ENCODE measurements at regions not wholly inside any gene's neighbourhood (a gene's known extent, or its start where the extent isn't known, plus 50 kb on each side); places are given as distances from the start of the nearest gene placed in this dataset.

GRCh38 chr21:15221799-15222386, 157.1 kb upstream of the NRIP1 start:
- intact Hi-C loops (cut with DNase I) = no loop called here
- DNase-seq = no peak

DNA sequence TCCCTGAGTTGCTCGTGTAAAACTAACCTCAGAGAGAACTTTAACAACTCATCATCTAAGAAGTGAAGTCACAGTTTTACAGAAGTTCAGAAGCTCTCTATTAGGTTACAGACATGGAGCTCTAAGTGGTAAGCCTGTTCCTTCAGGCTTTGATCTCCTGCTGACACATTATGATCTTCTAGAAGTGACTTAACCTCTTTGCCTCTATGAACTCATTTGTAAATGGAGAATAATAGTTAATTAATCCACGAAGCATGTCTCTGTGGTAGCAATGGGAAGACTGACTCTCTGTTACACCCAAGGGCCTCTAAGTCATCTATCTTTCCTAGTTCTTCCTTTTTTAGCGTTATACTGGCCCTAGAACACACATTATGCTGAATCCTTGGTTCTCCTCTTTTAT, 157.9 kb upstream of the NRIP1 start:
- ATAC-seq (ENCODE audit: poor library complexity) (peak; percentile 30), DNase-seq (no peak)
- intact Hi-C loops (cut with DNase I) = no loop called here

More at GRCh38 chr21:15221799-15222386, 157.1 kb upstream of the NRIP1 start:
- ATAC-seq (ENCODE audit: poor library complexity) = peak; percentile 96

DNA sequence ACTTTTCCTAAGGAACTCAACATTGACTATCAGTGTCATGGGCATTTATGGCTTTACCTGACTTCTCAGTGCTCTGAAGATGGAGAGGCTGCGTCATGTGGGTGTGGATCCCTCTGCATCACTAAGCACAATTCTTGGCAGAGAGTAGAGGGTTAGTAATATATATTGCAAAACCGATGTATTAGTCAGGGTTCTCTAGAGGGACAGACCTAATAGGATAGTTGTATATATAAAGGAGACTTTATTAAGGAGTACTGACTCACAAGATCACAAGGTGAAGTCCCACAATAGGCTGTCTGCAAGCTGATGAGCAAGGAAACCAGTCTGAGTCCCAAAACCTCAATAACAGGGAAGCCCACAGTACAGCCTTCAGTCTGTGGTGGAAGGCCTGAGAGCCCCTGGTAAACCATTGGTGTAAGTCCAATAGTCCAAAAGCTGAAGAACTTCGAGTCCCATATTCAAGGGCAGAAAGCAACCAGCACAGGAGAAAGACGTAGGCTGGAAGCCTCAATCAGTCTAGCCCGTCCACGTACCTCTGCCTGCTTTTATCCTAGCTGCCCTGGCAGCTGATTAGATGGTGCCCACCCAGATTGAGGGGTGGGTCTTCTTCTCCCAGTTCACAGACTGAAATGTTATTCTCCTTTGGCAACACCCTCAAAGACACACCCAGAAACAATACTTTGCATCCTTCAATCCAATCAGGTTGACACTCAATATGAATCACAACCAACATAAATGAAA, 159.7 kb upstream of the NRIP1 start:
- no peak for ATAC-seq (ENCODE audit: poor library complexity)
- intact Hi-C loops (cut with DNase I) = no loop called here
- DNase-seq = no peak

DNA sequence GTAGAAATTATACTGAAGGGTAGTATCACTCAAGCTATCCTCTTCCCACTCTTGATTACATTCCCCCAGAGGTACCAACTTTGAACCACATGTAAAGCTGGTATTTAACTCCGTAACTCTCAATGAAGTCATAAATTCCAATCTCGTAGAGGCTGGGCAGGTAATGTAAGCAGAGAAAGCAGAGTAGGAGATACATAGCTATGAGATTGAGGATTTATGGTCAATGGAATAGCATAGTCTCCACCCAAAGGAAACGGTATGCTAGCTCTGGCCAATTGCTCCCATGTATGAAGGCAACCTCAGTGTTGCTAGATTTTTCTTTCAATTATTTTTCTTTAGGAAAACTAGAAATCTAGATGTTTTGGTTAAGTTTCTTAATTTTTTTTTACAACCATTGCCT, 163.1 kb upstream of the NRIP1 start:
- intact Hi-C loops (cut with DNase I) = no loop called here
- no peak for DNase-seq
- no peak for ATAC-seq (ENCODE audit: poor library complexity)

DNA sequence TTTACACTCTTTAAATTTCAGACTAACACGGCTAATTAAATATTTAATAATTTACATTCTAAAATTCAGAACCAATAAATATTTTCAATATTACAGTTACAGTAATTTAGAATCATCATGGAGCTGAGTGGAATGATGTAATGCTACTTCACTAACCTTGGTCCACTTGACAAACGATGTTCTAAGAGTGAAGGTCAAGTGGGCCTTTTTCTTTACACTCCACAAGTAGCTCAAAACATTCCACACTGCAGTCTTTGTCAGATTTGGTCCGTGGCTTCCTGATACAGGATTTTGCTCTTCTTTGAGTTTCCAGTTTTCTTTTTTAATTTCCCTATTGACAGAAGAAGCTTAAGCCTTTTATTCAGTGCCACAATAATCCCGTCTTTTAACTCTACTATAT, 164.6 kb upstream of the NRIP1 start:
- intact Hi-C loops (cut with DNase I) = no loop called here
- DNase-seq (no peak), ATAC-seq (ENCODE audit: poor library complexity) (no peak)

DNA sequence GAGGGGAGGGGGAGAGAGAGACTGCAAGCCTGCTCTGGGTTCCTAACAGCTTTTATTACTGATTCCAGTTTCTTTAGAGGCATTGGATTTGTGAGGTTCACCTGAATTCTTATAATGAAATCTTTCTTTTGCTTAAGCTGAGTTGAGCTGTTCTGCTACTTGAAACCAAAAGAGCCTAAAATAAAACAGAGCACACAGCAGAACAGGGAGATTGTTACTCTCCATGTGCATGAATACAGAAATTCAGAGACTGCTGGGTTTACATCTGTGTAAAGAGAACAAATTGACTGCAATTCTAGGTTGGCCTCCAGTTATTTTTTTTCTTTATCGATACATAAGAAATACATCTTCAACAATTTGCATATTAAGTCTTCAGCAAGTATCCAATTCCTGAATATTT, 168.8 kb upstream of the NRIP1 start:
- DNase-seq = no peak
- ATAC-seq (ENCODE audit: poor library complexity) = no peak
- intact Hi-C loops (cut with DNase I) = no loop called here

- intact Hi-C loops (cut with DNase I) = no loop called here
- DNase-seq = no peak
- ATAC-seq (ENCODE audit: poor library complexity) = no peak
These were observed 171.3 kb upstream of the NRIP1 start for GRCh38 chr21:15236111-15236510.

DNA sequence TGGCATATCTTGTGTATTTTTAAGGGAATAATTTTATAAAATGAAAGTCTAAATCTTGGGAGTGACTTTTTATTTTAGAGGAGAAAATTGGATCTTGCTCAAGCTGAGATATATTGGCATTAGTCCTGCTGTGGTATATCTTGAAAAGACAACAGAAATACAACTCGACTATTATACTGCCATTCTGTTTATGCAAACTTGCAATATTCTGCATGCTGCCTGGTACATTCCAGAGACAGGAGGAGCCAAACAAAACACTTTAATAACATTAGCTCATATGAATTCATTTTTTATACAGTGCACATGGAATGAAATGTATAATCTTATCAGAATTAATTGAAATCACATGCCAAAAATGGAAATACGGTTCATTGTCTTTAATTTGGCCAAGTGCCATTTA, 176.0 kb upstream of the NRIP1 start:
- no peak for DNase-seq
- no peak for ATAC-seq (ENCODE audit: poor library complexity)
- intact Hi-C loops (cut with DNase I) = no loop called here

GRCh38 chr21:15241997-15242736, 177.4 kb upstream of the NRIP1 start:
- intact Hi-C loops (cut with DNase I) = no loop called here
- DNase-seq = no peak

GRCh38 chr21:15242906-15243305, 178.1 kb upstream of the NRIP1 start:
- DNase-seq (no peak), ATAC-seq (ENCODE audit: poor library complexity) (no peak)
- intact Hi-C loops (cut with DNase I) = no loop called here

More at GRCh38 chr21:15241997-15242736, 177.4 kb upstream of the NRIP1 start:
- no peak for ATAC-seq (ENCODE audit: poor library complexity)

GRCh38 chr21:15243406-15243805, 178.6 kb upstream of the NRIP1 start:
- no peak for DNase-seq
- no peak for ATAC-seq (ENCODE audit: poor library complexity)
- intact Hi-C loops (cut with DNase I) = no loop called here

- intact Hi-C loops (cut with DNase I) = no loop called here
- DNase-seq (no peak), ATAC-seq (ENCODE audit: poor library complexity) (no peak)
These were observed 182.8 kb upstream of the NRIP1 start for GRCh38 chr21:15247613-15248012.

DNA sequence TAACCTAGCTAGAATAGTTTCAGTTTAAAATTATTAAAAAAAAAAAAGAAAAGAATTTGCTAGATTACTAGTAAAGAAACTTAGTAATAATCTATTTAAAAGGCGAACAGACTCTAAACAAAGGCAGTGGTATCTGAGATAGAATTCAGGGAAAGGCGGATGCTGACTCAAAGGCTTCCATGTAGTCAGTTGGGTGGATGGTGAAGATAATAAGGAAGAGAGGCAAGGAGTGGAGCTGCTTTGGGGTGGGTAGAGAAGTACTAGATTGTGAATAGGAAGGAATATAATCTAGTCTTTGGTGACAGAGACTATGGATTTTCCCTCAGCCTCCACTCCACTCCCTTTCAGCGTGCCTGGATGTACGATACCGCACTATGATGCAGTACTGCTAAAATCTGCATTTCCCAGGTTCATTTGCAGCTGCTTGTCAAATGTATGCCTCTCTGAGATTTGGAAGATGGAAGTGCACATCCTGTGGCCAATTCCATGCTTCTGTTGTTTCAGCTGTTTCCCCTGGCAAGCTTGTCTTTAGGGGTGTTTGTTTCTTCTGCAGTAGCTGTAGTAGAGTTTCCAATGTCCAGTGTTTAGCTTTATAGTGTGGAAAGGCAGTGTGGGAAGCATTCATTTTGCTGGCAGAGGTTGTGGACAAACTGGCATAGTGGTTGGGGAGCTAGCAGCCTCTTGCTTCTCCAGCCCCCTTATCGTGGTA, 184.6 kb upstream of the NRIP1 start:
- ATAC-seq (ENCODE audit: poor library complexity) (no peak), DNase-seq (no peak)
- intact Hi-C loops (cut with DNase I) = no loop called here

DNA sequence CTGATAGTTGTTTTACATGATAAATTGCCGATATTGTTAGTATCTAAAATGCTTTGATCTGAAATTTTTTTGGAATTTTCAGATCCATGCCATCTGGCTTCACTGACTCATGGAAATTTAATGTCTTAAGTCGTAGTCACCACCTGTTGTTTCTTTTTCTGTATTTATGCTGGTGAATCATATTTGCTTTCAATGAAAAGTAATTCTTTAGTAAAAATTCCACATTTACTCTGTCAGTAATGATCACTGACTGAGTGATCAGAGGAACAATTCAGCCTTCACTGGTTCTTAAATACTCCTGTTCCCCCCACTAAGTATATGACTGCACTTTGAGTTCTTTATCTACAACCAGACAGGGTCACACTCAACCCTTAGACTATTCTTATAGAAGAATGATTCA, 185.6 kb upstream of the NRIP1 start:
- ATAC-seq (ENCODE audit: poor library complexity) (no peak), DNase-seq (no peak)
- intact Hi-C loops (cut with DNase I) = no loop called here

DNA sequence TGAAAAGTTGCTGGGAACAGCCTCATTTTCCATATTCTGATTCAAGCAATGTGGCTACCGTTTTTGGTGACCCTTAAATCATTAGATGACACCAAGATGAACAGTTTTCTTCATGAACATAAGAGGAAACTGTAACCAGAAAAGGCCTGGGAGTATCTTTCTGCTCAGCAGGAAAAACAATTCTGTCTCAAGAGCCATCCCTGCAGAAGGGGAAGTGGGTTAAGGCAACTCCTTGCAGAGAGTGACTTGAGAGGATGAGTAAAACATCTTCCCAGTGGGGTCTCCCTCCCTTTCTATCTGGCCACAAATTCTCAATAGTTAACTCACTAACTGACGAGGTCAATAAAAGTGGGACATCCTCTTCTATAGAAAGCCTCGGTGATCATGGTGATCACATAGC, 187.6 kb upstream of the NRIP1 start:
- ATAC-seq (ENCODE audit: poor library complexity) (no peak), DNase-seq (no peak)
- intact Hi-C loops (cut with DNase I) = no loop called here

- no peak for ATAC-seq (ENCODE audit: poor library complexity)
- no peak for DNase-seq
- intact Hi-C loops (cut with DNase I) = no loop called here
These were observed 189.3 kb upstream of the NRIP1 start for GRCh38 chr21:15254111-15254510.

DNA sequence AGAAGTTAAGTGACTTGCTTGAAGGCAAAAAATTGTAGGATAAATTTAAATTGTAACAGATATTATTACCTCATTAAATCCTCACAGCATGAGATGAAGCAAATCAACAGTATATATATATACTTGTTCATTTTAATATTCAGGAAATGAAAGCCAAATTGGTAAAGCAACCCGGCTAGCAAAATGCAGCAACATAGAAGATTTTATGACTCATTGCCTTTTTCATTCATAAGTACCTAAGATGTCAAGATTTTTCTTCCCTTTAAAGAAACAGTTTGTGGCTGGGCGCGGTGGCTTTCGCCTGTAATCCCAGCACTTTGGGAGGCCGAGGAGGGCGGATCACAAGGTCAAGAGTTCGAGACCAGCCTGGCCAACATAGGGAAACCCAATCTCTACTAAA, 190.5 kb upstream of the NRIP1 start:
- ATAC-seq (ENCODE audit: poor library complexity) = no peak
- intact Hi-C loops (cut with DNase I) = no loop called here
- DNase-seq = no peak

DNA sequence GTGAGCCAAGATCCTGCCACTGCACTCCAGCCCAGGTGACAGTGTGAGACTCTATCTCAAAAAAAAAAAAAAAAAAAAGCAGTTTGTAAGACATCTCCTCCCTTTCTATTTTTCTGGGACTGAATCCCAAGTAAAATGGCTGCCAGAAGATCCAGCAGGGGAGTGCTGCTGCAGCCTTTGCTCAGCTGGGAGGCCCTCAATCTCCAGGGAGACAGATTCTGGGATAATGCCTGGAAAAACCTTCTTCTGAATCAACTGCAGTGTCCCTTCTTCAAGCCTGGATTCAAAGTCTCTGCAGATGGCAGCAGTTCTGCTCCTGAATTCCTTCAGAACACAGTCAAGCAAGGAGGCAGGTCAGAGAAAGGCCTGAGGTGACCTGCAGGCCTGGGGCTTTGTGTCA, 191.0 kb upstream of the NRIP1 start:
- intact Hi-C loops (cut with DNase I) = no loop called here
- ATAC-seq (ENCODE audit: poor library complexity) (no peak), DNase-seq (no peak)

DNA sequence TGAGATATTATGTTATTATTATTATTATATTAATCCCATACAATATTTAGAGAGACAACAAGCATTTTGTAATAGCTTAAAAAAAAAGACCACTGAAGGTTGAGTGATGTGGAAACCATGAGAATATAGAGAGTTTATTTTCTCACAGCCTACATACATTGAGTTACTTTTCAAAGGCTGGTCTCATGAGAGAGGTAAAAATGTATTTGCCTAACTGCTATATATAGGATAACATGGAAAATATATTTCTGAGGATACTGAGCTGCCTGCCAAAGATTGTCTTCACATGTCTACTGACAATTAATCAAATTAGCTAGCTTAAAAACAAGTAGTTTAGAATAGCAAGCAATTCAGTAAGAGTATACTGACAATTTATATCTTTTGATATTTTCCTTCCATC, 192.2 kb upstream of the NRIP1 start:
- ATAC-seq (ENCODE audit: poor library complexity) = no peak
- no peak for DNase-seq
- intact Hi-C loops (cut with DNase I) = no loop called here

DNA sequence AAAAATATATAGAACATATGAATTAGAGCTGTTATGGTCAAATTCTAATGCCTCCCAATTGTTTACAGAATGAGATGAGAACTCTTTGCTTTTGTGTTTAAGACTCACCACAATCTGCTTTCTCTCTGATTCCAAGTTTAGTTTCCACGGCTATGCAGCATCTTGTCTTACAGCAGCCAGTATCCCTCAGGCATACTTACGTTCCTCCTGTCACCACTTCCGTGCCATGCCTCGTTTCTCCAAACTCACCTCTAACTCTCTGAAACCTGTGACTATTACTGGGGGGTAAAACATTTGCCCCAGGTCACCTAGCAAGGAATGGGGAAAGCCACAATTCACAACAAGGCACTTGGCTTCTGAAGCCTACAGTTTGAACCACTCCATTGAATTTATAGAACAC, 192.8 kb upstream of the NRIP1 start:
- intact Hi-C loops (cut with DNase I) = no loop called here
- no peak for ATAC-seq (ENCODE audit: poor library complexity)
- no peak for DNase-seq

Data from Right ventricle myocardium superior (tissue), 1 donor.